ENCODE measurements at regions not wholly inside any gene's neighbourhood (a gene's known extent, or its start where the extent isn't known, plus 50 kb on each side); places are given as distances from the start of the nearest gene placed in this dataset.

DNA sequence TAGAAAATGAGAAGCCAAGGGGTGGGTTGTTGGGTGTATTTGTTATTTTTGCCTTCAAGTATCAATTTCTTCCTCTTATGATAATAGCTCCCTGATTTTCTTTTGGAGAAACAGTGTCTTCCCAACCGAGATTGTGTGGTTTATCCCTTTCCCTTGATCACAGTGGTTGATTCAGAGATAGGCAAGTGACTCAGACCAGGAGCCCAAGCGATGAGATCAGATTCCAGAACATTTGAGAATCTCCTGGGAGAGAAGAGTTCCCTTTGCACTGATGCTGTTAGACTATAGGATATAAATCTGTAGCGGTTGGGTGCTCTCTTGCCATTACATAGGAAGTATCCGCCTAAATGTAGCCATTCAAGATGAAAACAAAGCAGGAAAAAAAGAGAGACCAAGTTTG, 90.1 kb upstream of the WDR26 start:
- WGBS, 2 donors = 82 to 86% methylated on average over 4 of the region's 4 CpGs

GRCh38 chr1:224525411-224526040, 90.6 kb upstream of the CNIH3 start:
- Histone ChIP-seq H3K36me3 (no peaks in the 10 kb centered on the region), H3K27ac (no peak overlapping the region), H3K9me3 (no peaks in the 10 kb centered on the region), H3K4me1 (no peaks in the 10 kb centered on the region), H3K27me3 (no peaks in the 10 kb centered on the region), H3K4me3 (no peak overlapping the region)
- no peak for DNase-seq
- TF ChIP-seq, protein P1, sequence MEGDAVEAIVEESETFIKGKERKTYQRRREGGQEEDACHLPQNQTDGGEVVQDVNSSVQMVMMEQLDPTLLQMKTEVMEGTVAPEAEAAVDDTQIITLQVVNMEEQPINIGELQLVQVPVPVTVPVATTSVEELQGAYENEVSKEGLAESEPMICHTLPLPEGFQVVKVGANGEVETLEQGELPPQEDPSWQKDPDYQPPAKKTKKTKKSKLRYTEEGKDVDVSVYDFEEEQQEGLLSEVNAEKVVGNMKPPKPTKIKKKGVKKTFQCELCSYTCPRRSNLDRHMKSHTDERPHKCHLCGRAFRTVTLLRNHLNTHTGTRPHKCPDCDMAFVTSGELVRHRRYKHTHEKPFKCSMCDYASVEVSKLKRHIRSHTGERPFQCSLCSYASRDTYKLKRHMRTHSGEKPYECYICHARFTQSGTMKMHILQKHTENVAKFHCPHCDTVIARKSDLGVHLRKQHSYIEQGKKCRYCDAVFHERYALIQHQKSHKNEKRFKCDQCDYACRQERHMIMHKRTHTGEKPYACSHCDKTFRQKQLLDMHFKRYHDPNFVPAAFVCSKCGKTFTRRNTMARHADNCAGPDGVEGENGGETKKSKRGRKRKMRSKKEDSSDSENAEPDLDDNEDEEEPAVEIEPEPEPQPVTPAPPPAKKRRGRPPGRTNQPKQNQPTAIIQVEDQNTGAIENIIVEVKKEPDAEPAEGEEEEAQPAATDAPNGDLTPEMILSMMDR (IDR thresholded peaks at IDR 0.05) = no peak
- TF ChIP-seq POLR2A (IDR thresholded peaks at IDR 0.05) = no peak
- intact Hi-C loops (cut with DNase I) = no loop called here
- 83 to 84% methylated on average over 3 of the region's 4 CpGs for WGBS, 2 donors

More for the DNA sequence above, 90.1 kb upstream of the WDR26 start:
- Histone ChIP-seq H3K9me3 (no peaks in the 10 kb centered on the region), H3K36me3 (no peaks in the 10 kb centered on the region), H3K4me3 (no peak overlapping the region), H3K4me1 (no peaks in the 10 kb centered on the region), H3K27ac (no peak overlapping the region), H3K27me3 (no peaks in the 10 kb centered on the region)
- intact Hi-C loops (cut with DNase I) = no loop called here
- DNase-seq = no peak
- TF ChIP-seq POLR2A (IDR thresholded peaks at IDR 0.05) = no peak
- TF ChIP-seq, protein P1 (IDR thresholded peaks at IDR 0.05) = no peak

- TF ChIP-seq, protein P1 (IDR thresholded peaks at IDR 0.05) = no peak
- no peak for TF ChIP-seq POLR2A (IDR thresholded peaks at IDR 0.05)
- no peaks in the 10 kb centered on the region for H3K27me3 ChIP-seq
- H3K27ac ChIP-seq = no peak overlapping the region
- no peak for DNase-seq
- no peaks in the 10 kb centered on the region for H3K9me3 ChIP-seq
- 85 to 94% methylated on average over 9 to 10 of the region's 10 CpGs for WGBS, 2 donors
- H3K4me3 ChIP-seq = no peak overlapping the region
- no peaks in the 10 kb centered on the region for H3K4me1 ChIP-seq
- H3K36me3 ChIP-seq = no peaks in the 10 kb centered on the region
- intact Hi-C loops (cut with DNase I) = no loop called here
Measured at GRCh38 chr1:224526771-224527170, 89.3 kb upstream of the CNIH3 start.

DNA sequence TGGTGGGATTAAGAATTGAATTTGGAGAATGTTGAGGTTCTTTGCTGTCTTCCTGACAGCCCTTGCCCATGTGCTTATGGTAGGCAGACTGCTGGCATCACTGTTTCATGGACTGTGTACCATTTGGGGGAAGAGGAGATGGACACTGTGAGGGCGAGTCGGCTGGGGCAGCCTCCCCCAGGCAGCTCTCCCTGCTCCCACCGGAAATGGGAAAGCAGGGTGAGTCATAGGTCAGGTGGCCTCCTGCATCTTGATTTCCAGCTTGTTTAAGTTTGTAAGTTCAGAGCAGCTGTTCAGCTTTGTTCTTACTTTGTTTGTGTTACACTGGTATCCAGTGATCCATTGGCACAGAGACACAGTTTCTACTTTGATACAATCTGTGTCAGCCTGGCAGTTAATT, 87.2 kb upstream of the CNIH3 start:
- Histone ChIP-seq H3K27ac (no peak overlapping the region), H3K36me3 (no peaks in the 10 kb centered on the region), H3K9me3 (no peaks in the 10 kb centered on the region), H3K4me3 (no peak overlapping the region), H3K27me3 (no peaks in the 10 kb centered on the region), H3K4me1 (no peaks in the 10 kb centered on the region)
- TF ChIP-seq POLR2A (IDR thresholded peaks at IDR 0.05) = no peak
- TF ChIP-seq, protein P1 (IDR thresholded peaks at IDR 0.05) = no peak
- DNase-seq = no peak
- 27 to 55% methylated on average over 3 of the region's 3 CpGs for WGBS, 2 donors
- intact Hi-C loops (cut with DNase I) = no loop called here

DNA sequence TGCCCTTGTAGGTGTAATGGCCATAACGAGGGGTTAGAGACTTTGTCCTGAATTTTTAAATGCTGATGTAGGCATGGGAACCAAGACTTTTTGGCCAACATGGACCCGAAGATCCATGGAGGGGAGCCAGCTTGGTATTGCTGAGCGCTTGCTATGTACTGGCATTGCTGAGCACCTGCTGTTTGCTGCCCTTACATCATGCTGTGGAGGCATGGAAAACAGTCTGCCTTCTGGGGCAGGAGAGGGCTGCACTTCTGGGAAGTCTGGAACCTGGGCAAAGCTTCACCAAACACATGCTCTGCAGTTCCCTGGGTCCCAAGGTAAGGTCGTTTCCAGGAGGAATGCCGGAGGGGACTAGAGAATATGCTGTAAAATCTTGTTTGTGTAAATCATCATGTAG, 86.3 kb upstream of the CNIH3 start:
- no peaks in the 10 kb centered on the region for H3K36me3 ChIP-seq
- H3K27ac ChIP-seq = no peak overlapping the region
- H3K4me1 ChIP-seq = no peaks in the 10 kb centered on the region
- TF ChIP-seq POLR2A (IDR thresholded peaks at IDR 0.05) = no peak
- TF ChIP-seq, protein P1 (IDR thresholded peaks at IDR 0.05) = no peak
- no peak overlapping the region for H3K4me3 ChIP-seq
- DNase-seq = no peak
- intact Hi-C loops (cut with DNase I) = no loop called here
- H3K9me3 ChIP-seq = no peaks in the 10 kb centered on the region
- no peaks in the 10 kb centered on the region for H3K27me3 ChIP-seq
- 70 to 87% methylated on average over 4 to 5 of the region's 5 CpGs for WGBS, 2 donors
